Natural killer cell (primary cell): ENCODE measurements at regions not wholly inside any gene's neighbourhood (a gene's known extent, or its start where the extent isn't known, plus 50 kb on each side); places are given as distances from the start of the nearest gene placed in this dataset.

Experiments used
- ATAC-seq, 3 donors: fragments of 150-1000 bp in 2 of 3; fragments of 200-7000 bp in 1 of 3; cut with Tn5 transposase; 1 replicate in 1 of 3; 2 replicates in 2 of 3; pipeline ENCODE4 v1.10.0; 2021; ENCODE audit warnings: mild to moderate bottlenecking in 2 of 3, moderate library complexity in 2 of 3
- DNase-seq, 2 donors: peaks; one replicate each; pipeline versions ENCODE4 v3.0.0 to v3.0.0-alpha.2; 2013 to 2021; ENCODE audit warnings: mixed read lengths in 1 of 2
- H3K27ac ChIP-seq: one replicate; pipeline ENCODE4 v1.5.1; 2013; ENCODE audit warnings: mild to moderate bottlenecking, low read length
- H3K27me3 ChIP-seq: one replicate; pipeline ENCODE4 v1.6.1; 2013; ENCODE audit warnings: low read length; ENCODE audit not compliant: control insufficient read depth, insufficient read depth
- H3K36me3 ChIP-seq: one replicate; pipeline ENCODE4 v1.6.1; 2013; ENCODE audit warnings: low read length; ENCODE audit not compliant: control insufficient read depth, insufficient read depth
- H3K4me1 ChIP-seq: one replicate; pipeline ENCODE4 v1.6.1; 2013; ENCODE audit warnings: low read length; ENCODE audit not compliant: control insufficient read depth, insufficient read depth
- H3K4me3 ChIP-seq: one replicate; pipeline ENCODE4 v1.5.1; 2013; ENCODE audit warnings: low read length
- H3K9me3 ChIP-seq: one replicate; pipeline ENCODE4 v1.6.1; 2013; ENCODE audit warnings: low read length; ENCODE audit not compliant: control insufficient read depth, insufficient read depth
- H3K27ac Mint-ChIP-seq, 2 donors: one replicate each; pipeline ENCODE4 v1.8.0; 2022; ENCODE audit warnings: mild to moderate bottlenecking in 2 of 2, mixed read lengths in 2 of 2, moderate library complexity in 1 of 2
- H3K27me3 Mint-ChIP-seq, 2 donors: one replicate each; pipeline ENCODE4 v1.8.0; 2022; ENCODE audit warnings: low read depth in 2 of 2, mixed read lengths in 2 of 2
- H3K36me3 Mint-ChIP-seq: one replicate; pipeline ENCODE4 v1.8.0; 2022; ENCODE audit warnings: mixed read lengths
- H3K4me1 Mint-ChIP-seq, 2 donors: one replicate each; pipeline ENCODE4 v1.8.0; 2022; ENCODE audit warnings: mixed read lengths in 2 of 2
- H3K4me3 Mint-ChIP-seq: one replicate; pipeline ENCODE4 v1.8.0; 2022; ENCODE audit warnings: mild to moderate bottlenecking, moderate library complexity, mixed read lengths
- H3K9me3 Mint-ChIP-seq, 2 donors: one replicate each; pipeline ENCODE4 v1.8.0; 2022; ENCODE audit warnings: mixed read lengths in 2 of 2
- WGBS: methylation state at CpG from one replicate; pipeline ENCODE4 v1.1.7; 2013; ENCODE audit warnings: missing lambda C conversion rate; ENCODE audit not compliant: insufficient coverage; 5-methylcytosine and 5-hydroxymethylcytosine counted together
- intact Hi-C: fragments of 100-400 bp; cut with micrococcal nuclease; formaldehyde crosslinking; loops from one replicate; pipeline ENCODE4 v1.14.2; 2022
- TF ChIP-seq, protein P1 (sequence below): fragments of 200-600 bp; IDR thresholded peaks from one replicate; pipeline ENCODE4 v1.8.0; 2022; ENCODE audit warnings: antibody characterized with exemption

DNA sequence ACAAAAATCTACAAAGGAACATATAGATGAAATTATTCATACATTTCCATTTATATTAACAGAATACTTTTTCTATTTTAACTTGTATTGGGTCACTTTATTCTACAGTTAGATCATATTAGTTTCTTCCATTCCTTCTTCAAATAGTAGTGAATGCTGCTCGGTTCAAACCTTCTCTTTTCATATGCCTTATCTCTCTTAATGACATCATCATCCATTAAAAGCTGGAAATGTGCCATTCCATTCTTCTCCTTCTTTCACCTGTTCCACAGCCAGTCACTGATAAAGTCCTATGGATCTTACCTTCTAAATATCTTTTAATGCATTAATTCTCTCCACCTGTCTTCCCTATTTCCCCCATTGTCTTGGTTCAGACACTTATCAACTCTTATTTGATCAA lies 358.0 kb upstream of the POU1F1 start:
- Mint-ChIP-seq H3K36me3 (no peaks in the 10 kb centered on the region), H3K9me3 (peaks cover 10 to 16% of the 10 kb centered on the region in 2 donors), H3K27ac (no peak overlapping the region), H3K27me3 (no peaks in the 10 kb centered on the region), H3K4me3 (no peak overlapping the region), H3K4me1 (no peaks in the 10 kb centered on the region)
- H3K27ac ChIP-seq: no peak overlapping the region
- H3K4me1 ChIP-seq: no peaks in the 10 kb centered on the region
- TF ChIP-seq, protein P1, sequence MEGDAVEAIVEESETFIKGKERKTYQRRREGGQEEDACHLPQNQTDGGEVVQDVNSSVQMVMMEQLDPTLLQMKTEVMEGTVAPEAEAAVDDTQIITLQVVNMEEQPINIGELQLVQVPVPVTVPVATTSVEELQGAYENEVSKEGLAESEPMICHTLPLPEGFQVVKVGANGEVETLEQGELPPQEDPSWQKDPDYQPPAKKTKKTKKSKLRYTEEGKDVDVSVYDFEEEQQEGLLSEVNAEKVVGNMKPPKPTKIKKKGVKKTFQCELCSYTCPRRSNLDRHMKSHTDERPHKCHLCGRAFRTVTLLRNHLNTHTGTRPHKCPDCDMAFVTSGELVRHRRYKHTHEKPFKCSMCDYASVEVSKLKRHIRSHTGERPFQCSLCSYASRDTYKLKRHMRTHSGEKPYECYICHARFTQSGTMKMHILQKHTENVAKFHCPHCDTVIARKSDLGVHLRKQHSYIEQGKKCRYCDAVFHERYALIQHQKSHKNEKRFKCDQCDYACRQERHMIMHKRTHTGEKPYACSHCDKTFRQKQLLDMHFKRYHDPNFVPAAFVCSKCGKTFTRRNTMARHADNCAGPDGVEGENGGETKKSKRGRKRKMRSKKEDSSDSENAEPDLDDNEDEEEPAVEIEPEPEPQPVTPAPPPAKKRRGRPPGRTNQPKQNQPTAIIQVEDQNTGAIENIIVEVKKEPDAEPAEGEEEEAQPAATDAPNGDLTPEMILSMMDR: no peak
- ATAC-seq (no peak), DNase-seq (no peak)
- H3K9me3 ChIP-seq: no peaks in the 10 kb centered on the region
- no peaks in the 10 kb centered on the region for H3K36me3 ChIP-seq
- H3K4me3 ChIP-seq: no peak overlapping the region
- 91% methylated on average over 1 of the region's 1 CpG for WGBS
- intact Hi-C loops: no loop called here
- no peaks in the 10 kb centered on the region for H3K27me3 ChIP-seq

DNA sequence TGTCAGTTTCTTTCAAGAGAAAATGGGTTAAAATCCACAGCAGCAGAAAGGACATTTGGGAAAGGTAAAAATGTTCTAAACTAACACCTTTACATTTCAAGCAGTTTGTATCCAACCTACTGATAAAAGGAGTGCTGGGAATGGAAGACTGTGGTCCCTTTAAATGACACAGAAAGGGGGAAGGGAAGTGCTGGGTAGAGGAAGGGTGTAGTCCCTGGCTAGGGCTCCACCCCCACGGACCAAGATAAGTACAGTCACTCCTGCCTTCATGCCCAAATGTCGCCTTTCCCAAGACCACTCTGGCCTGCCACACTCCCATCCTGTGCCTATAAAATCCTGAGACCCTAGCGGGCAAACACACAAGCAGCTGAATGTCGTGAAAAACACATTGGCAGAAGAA lies 350.9 kb upstream of the POU1F1 start:
- no peak for ATAC-seq
- Histone ChIP-seq H3K4me3 (no peak overlapping the region), H3K4me1 (no peaks in the 10 kb centered on the region), H3K27ac (no peak overlapping the region), H3K9me3 (no peaks in the 10 kb centered on the region), H3K27me3 (no peaks in the 10 kb centered on the region), H3K36me3 (no peaks in the 10 kb centered on the region)
- DNase-seq: no peak
- no peak overlapping the region for H3K27ac Mint-ChIP-seq
- TF ChIP-seq, protein P1: no peak
- H3K4me1 Mint-ChIP-seq: no peaks in the 10 kb centered on the region
- H3K27me3 Mint-ChIP-seq: no peaks in the 10 kb centered on the region
- no peak overlapping the region for H3K4me3 Mint-ChIP-seq
- 64% methylated on average over 4 of the region's 4 CpGs for WGBS
- peaks cover 10 to 12% of the 10 kb centered on the region in 2 donors for H3K9me3 Mint-ChIP-seq
- intact Hi-C loops: no loop called here
- no peaks in the 10 kb centered on the region for H3K36me3 Mint-ChIP-seq

DNA sequence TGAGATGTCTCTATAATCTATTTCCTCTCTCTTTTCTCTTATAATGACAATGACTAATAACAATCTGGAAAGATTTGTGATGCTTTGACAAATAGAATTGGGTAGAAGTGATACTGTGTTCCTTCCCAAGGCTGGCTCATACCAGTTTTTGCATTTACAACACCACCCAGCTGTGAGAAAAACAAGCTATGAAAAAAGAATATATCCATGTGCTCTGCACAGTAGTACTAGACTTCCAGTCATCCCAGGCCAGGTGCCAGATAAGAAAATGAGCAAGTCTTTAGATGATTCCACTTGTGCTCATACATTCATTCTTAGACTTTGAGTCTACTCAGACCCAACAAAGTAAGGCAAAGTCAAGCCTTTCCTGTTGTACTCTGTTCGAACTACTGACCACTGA lies 350.2 kb upstream of the POU1F1 start:
- H3K36me3 ChIP-seq: no peaks in the 10 kb centered on the region
- 80% methylated on average over 1 of the region's 1 CpG for WGBS
- H3K27ac ChIP-seq: no peak overlapping the region
- no peaks in the 10 kb centered on the region for H3K27me3 ChIP-seq
- no peaks in the 10 kb centered on the region for H3K9me3 ChIP-seq
- intact Hi-C loops: no loop called here
- H3K4me3 ChIP-seq: no peak overlapping the region
- no peaks in the 10 kb centered on the region for H3K36me3 Mint-ChIP-seq
- H3K9me3 Mint-ChIP-seq: peaks cover 9 to 12% of the 10 kb centered on the region in 2 donors
- no peaks in the 10 kb centered on the region for H3K4me1 ChIP-seq
- H3K27ac Mint-ChIP-seq: no peak overlapping the region
- no peaks in the 10 kb centered on the region for H3K4me1 Mint-ChIP-seq
- no peak for ATAC-seq
- TF ChIP-seq, protein P1: no peak
- no peaks in the 10 kb centered on the region for H3K27me3 Mint-ChIP-seq
- no peak for DNase-seq
- H3K4me3 Mint-ChIP-seq: no peak overlapping the region

DNA sequence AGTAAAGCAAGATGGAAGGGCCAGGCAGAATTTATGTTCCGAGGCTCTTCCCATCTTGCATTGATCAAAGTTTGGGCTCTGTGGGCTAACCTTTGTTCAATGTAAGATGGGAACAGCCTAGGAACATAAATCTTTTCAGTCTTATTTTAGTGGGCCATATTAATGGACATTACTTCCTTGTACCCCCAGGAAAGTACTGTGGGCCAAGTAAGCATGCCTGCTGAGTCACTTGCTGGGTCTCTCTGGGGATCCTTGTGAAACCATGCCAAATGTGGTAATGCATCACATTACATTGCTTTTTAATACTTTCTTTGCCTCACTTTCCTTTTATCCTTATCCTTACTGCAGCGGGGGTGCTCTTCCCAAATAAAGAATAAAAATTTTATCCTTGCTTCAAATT lies 349.5 kb upstream of the POU1F1 start:
- ATAC-seq: no peak
- H3K9me3 ChIP-seq: no peaks in the 10 kb centered on the region
- no peak overlapping the region for H3K4me3 Mint-ChIP-seq
- no peak overlapping the region for H3K27ac Mint-ChIP-seq
- TF ChIP-seq, protein P1: no peak
- WGBS: 97% methylated on average over 2 of the region's 2 CpGs
- no peaks in the 10 kb centered on the region for H3K36me3 Mint-ChIP-seq
- no peaks in the 10 kb centered on the region for H3K4me1 ChIP-seq
- H3K27ac ChIP-seq: no peak overlapping the region
- intact Hi-C loops: no loop called here
- no peaks in the 10 kb centered on the region for H3K36me3 ChIP-seq
- no peaks in the 10 kb centered on the region for H3K4me1 Mint-ChIP-seq
- peaks cover 7 to 10% of the 10 kb centered on the region in 2 donors for H3K9me3 Mint-ChIP-seq
- DNase-seq: no peak
- no peak overlapping the region for H3K4me3 ChIP-seq
- H3K27me3 Mint-ChIP-seq: no peaks in the 10 kb centered on the region
- H3K27me3 ChIP-seq: no peaks in the 10 kb centered on the region
